ENCODE measurements at regions not wholly inside any gene's neighbourhood (a gene's known extent, or its start where the extent isn't known, plus 50 kb on each side); places are given as distances from the start of the nearest gene placed in this dataset.

DNA sequence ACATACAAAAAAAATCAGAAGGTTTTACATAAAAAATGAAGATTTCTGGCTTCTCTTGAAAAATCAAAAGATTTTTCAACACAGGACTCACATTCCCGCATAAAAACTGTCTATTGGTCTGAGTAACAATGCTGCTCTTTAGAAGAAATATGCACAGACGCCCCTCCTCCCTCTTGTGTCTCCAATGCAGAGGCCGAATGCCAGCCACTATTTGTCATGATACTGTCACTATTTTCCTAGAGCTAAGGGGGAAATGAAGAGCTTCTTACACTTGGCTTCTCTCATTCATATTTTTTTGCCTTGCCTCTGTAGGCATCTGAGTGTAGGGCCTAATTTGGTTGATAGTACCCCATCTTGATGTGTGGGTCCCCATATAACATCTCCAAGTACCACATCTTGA lies 98.0 kb downstream of the BBS10 start:
- peak; percentile 52 to 60 for DNase-seq (ENCODE audit: low spot score in 2 of 2)
- in situ Hi-C loops (cut with MboI; ENCODE audit: low sequenced_read_pairs), result no loop called here
- Histone ChIP-seq H3K36me3 (replicated peaks) (no peaks in the 10 kb centered on the region), H3K4me3 (no peak overlapping the region), H3K4me1 (peaks cover 17% of the 10 kb centered on the region), H3K27me3 (ENCODE audit: low read depth) (peaks cover 14% of the 10 kb centered on the region), H3K9me3 (no peaks in the 10 kb centered on the region; the same call in 1 of the 2 replicates)

DNA sequence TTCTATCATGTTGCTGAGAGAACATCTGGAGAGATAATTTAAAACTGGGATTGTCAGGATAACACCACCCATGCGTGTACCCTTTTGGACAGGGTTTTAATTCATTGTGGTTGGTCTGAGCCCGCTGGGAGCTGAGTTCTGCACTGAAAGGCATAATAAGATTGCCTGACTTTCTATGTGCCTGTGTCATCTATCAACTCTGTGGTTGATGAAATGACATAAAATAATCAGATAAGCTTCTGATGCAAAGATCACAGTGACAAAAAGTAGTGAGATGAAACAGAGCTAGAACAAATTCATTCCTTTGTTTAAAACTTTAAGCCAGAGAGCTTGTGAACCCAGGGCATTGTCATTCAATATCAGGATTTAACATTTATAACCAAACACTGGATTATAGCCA lies 98.7 kb downstream of the BBS10 start:
- Histone ChIP-seq H3K4me1 (peaks cover 17% of the 10 kb centered on the region), H3K36me3 (replicated peaks) (no peaks in the 10 kb centered on the region), H3K27me3 (ENCODE audit: low read depth) (peaks cover 10% of the 10 kb centered on the region), H3K9me3 (no peaks in the 10 kb centered on the region; the same call in 1 of the 2 replicates), H3K4me3 (no peak overlapping the region)
- peak; percentile 69 to 95 for DNase-seq (ENCODE audit: low spot score in 2 of 2)
- in situ Hi-C loops (cut with MboI; ENCODE audit: low sequenced_read_pairs), result no loop called here

DNA sequence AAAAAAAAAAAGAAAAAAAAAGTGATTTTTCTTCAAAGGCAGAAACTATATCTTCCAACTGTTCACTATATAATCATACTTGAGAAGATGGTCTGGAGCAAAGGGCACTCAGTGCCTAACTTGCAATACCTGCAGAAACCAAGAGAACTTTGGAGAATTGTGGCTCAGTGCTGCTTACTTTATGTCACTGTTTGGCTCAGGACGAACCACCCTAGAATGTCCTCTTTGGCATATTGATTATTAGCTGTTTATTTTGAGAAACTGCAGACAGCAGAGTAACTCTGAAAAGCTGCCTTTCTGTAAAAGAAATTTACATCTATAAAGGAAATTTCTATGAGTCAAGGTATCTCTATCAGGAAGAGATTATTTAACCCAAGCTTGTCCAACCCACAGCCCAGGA lies 100.2 kb downstream of the BBS10 start:
- no peaks in the 10 kb centered on the region for H3K9me3 ChIP-seq
- no peak for DNase-seq (ENCODE audit: low spot score in 2 of 2)
- H3K4me3 ChIP-seq, result no peak overlapping the region
- peaks cover 17% of the 10 kb centered on the region for H3K4me1 ChIP-seq
- H3K27me3 ChIP-seq (ENCODE audit: low read depth), result peaks cover 10% of the 10 kb centered on the region
- in situ Hi-C loops (cut with MboI; ENCODE audit: low sequenced_read_pairs), result no loop called here
- no peaks in the 10 kb centered on the region for H3K36me3 ChIP-seq (replicated peaks)

DNA sequence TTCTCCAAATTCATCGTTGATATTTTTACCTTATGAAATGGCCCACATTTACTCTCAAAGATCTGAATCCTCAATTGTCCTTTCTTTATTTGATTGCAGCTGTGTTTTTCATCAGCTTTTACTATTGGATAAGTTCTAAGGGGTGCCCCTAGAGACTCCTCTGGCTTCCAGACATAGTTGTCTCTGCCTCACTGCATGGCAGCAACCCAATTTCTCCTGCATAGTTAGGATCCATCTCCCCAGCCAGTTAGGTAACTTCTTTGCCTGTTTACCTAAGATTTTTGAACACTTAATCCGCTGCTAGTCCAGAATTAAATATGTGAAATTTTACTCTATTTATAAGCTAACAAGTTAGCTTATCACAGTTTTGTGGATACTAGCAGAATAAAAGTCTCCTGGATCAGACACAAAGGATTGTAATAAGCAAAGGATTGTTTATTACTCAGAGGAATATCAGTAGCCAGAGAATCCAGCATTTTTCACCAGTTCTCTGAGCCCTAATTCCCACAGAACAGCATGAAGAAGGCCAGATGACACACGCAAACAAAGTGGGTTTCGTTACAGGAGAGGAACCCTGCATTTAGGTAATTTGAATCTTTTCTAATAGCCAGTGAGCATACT lies 101.1 kb downstream of the BBS10 start:
- peaks cover 17% of the 10 kb centered on the region for H3K4me1 ChIP-seq
- no peaks in the 10 kb centered on the region for H3K36me3 ChIP-seq (replicated peaks)
- in situ Hi-C loops (cut with MboI; ENCODE audit: low sequenced_read_pairs), result no loop called here
- DNase-seq (ENCODE audit: low spot score in 2 of 2), result no peak
- H3K9me3 ChIP-seq, result no peaks in the 10 kb centered on the region
- peaks cover 10% of the 10 kb centered on the region for H3K27me3 ChIP-seq (ENCODE audit: low read depth)
- H3K4me3 ChIP-seq, result no peak overlapping the region

DNA sequence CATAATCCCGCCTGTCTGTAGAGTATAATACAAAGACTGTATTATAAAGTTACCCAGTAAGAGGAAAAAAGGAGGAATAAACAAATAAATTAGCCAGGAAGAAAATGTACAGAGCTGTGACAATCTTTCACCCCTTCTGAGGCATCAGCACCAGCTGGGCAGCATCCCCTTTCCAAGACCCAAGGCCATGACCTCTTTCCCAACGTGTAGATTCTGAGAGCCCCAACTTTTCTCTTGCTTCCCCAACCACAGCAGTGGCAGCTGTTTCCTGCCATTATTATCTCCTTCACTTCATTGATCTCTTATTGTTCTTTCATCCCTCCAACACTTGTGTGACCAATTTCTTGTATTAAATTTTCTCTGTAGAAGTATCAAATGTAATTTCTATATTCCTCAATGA lies 101.6 kb downstream of the BBS10 start:
- H3K4me1 ChIP-seq, result peaks cover 17% of the 10 kb centered on the region
- peaks cover 10% of the 10 kb centered on the region for H3K27me3 ChIP-seq (ENCODE audit: low read depth)
- DNase-seq (ENCODE audit: low spot score in 2 of 2), result no peak
- no peak overlapping the region for H3K4me3 ChIP-seq
- no peaks in the 10 kb centered on the region for H3K36me3 ChIP-seq (replicated peaks)
- H3K9me3 ChIP-seq, result no peaks in the 10 kb centered on the region
- in situ Hi-C loops (cut with MboI; ENCODE audit: low sequenced_read_pairs), result no loop called here

DNA sequence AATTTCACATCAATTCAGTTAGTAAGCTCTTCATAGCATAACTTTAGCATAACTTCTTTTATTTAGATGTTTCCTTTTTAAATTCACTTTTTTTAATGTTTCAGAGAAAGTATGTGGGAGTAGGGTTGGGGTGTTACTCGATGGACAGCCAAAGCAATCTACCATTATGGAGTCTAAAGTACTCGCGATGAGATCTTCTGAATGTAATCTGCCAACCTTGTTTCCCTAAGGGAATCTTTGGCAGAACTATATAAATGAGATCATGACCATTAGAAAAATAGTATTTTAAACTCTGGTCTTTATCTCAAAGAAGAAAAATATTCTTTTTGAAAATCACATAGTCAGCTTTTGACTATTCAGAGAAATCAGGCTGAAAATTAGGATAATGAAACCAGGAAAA lies 103.9 kb downstream of the BBS10 start:
- no peak for DNase-seq (ENCODE audit: low spot score in 2 of 2)
- no peaks in the 10 kb centered on the region for H3K36me3 ChIP-seq (replicated peaks)
- no peak overlapping the region for H3K4me3 ChIP-seq
- no peaks in the 10 kb centered on the region for H3K9me3 ChIP-seq
- H3K4me1 ChIP-seq, result peaks cover 10% of the 10 kb centered on the region
- in situ Hi-C loops (cut with MboI; ENCODE audit: low sequenced_read_pairs), result no loop called here
- H3K27me3 ChIP-seq (ENCODE audit: low read depth), result peaks cover 10% of the 10 kb centered on the region

DNA sequence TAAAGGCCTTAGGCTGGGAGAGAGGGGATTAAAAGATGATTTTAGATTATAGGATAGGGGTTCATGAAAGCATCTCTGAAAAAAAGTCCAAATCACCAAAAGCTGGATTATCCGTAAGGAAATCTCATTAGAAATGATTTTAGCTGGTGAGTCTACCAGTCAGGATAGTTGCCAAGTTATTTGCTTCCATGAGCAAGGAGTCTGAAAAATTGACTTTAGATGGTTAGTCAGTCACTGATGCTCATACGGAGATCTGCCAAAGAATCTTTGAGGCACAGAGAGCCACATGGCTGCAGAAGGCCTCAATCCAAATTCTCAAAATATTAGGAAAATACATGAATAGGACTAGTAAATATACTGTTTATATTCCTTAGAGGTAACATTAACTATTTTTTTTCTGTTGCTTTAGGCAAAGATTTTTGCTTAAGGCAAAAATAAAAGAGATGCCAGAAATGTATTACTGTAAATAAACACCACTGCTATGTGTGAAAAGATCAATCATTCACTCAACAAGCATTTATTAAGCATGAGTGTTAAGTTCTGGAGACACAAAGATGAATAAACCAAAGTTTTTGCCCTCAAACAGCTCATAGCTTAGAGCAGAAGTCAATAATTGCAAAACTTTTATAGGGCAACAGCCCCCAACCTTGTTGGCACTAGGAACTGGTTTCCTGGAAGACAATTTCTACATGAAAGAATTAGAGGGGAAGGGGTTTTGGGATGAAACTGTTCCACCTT lies 105.2 kb downstream of the BBS10 start:
- DNase-seq (ENCODE audit: low spot score in 2 of 2), result no peak
- Histone ChIP-seq H3K9me3 (no peaks in the 10 kb centered on the region), H3K4me3 (no peak overlapping the region), H3K27me3 (ENCODE audit: low read depth) (peaks cover 10% of the 10 kb centered on the region), H3K4me1 (no peaks in the 10 kb centered on the region), H3K36me3 (replicated peaks) (no peaks in the 10 kb centered on the region)
- in situ Hi-C loops (cut with MboI; ENCODE audit: low sequenced_read_pairs), result no loop called here

DNA sequence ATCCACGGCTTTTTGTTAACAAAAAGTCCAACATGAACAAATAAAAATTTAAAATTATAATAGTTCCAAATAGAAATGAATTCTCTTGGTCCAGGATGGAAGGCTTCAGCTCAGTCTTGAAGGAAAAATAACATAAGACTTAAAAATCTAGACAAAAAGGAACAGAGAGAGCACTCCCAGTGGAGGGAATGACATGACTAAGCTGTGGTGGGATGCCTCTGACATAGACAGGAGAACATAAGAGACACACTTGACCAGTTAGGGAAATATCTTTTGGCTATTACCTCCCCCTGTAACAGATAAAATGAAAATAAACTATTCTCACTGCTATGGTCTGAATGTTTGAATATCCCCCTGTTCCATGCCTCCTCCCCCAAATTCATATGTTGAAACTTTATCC lies 106.8 kb downstream of the BBS10 start:
- peaks cover 6% of the 10 kb centered on the region; the same call in 1 of the 2 replicates for H3K27me3 ChIP-seq (ENCODE audit: low read depth)
- no peaks in the 10 kb centered on the region for H3K9me3 ChIP-seq
- no peaks in the 10 kb centered on the region for H3K4me1 ChIP-seq
- no peaks in the 10 kb centered on the region for H3K36me3 ChIP-seq (replicated peaks)
- H3K4me3 ChIP-seq, result no peak overlapping the region
- no peak for DNase-seq (ENCODE audit: low spot score in 2 of 2)
- in situ Hi-C loops (cut with MboI; ENCODE audit: low sequenced_read_pairs), result no loop called here

DNA sequence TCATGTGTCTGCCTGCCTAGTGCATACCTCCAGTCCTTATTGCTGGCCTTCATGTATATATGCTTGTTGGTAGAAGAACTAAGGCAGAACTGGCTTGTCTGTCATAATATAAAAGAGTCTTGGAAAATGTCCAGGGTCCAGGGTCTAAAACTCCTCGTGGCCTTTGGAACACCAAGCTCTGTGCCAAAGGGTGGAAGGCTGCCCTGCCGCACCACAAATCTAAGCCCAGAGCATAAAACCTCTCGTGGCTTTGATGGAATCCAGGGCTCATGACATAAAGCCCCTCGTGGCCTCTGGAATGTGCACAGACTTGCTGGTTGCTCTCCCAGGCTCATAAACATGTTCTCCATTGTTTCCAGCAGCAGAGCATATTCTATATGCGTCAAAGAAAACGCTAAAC lies 107.9 kb downstream of the BBS10 start:
- no peaks in the 10 kb centered on the region for H3K9me3 ChIP-seq
- no peaks in the 10 kb centered on the region for H3K4me1 ChIP-seq
- no peaks in the 10 kb centered on the region; the same call in 1 of the 2 replicates for H3K27me3 ChIP-seq (ENCODE audit: low read depth)
- no peak for DNase-seq (ENCODE audit: low spot score in 2 of 2)
- no peaks in the 10 kb centered on the region for H3K36me3 ChIP-seq (replicated peaks)
- in situ Hi-C loops (cut with MboI; ENCODE audit: low sequenced_read_pairs), result no loop called here
- H3K4me3 ChIP-seq, result no peak overlapping the region

DNA sequence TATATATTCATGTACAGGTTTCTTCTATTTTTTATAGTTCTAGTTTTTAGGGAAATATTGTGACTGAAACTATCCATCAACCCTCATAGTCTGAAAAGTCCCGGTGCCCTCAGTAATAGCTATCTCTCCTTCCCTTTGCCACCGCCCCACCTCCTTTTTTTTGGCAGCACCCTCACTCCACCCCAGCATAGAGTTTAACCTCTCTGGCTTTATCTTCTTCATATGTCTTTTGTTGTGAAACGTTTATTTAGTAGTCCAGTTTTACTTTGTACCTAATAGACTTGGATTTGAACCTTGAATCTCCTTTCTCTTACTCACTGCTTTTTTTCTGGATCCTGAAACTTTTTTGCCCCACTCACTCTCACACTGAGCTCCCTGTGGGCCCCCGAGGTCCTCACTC lies 109.5 kb downstream of the BBS10 start:
- Histone ChIP-seq H3K4me1 (no peaks in the 10 kb centered on the region), H3K9me3 (no peaks in the 10 kb centered on the region), H3K27me3 (ENCODE audit: low read depth) (no peaks in the 10 kb centered on the region), H3K36me3 (replicated peaks) (no peaks in the 10 kb centered on the region), H3K4me3 (no peak overlapping the region)
- in situ Hi-C loops (cut with MboI; ENCODE audit: low sequenced_read_pairs), result no loop called here
- DNase-seq (ENCODE audit: low spot score in 2 of 2), result no peak

DNA sequence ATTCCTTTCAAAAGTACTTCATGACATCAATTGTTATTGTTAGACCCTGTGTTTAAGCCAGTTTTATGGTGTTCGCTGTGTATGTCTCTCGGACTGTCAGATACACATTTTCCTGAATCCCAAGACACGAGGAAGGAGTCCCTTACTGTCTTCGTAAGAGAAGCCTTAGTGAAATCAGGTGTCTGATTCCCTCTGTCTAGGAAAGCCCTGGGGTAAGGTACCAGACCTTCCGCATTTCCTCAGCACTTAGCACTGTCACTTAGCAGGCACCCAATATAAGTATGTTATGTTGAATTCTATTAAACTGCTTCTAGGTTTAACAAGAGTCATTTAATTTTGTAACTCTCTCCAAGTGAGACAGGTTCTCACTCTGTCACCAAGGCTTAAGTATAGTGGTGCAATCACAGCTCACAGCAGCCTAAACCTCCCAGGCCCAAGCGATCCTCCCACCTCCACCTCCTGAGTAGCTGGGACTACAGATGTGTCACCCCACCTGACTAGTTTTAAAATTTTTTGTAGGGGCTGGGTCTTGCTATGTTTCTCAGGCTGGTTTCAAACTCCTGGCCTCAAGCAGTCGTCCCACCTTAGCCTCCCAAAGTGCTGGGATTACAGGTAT lies 111.0 kb downstream of the BBS10 start:
- Histone ChIP-seq H3K27me3 (ENCODE audit: low read depth) (no peaks in the 10 kb centered on the region), H3K4me1 (no peaks in the 10 kb centered on the region), H3K36me3 (replicated peaks) (no peaks in the 10 kb centered on the region), H3K4me3 (no peak overlapping the region), H3K9me3 (no peaks in the 10 kb centered on the region)
- DNase-seq (ENCODE audit: low spot score in 2 of 2), result no peak
- in situ Hi-C loops (cut with MboI; ENCODE audit: low sequenced_read_pairs), result no loop called here

DNA sequence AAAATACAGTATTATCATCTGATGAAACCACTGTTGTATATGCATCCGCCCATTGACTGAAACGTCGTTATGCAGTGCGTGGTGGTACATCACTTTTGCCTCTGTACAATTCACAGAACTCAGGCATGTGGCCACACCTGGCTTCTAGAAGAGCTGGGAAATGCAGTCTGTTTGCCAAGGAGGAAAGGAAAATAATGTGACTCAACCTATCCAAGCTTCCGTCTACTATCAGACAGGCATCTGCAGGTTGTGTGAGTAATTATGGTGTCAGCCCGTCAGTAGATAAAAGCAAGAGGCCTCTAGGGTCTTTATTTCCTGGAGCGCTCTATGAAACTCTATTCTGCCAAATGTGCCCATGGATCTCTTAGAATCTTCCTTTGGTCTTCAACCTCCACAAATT lies 111.6 kb downstream of the BBS10 start:
- in situ Hi-C loops (cut with MboI; ENCODE audit: low sequenced_read_pairs), result no loop called here
- H3K36me3 ChIP-seq (replicated peaks), result no peaks in the 10 kb centered on the region
- H3K9me3 ChIP-seq, result no peaks in the 10 kb centered on the region
- no peaks in the 10 kb centered on the region for H3K27me3 ChIP-seq (ENCODE audit: low read depth)
- no peak overlapping the region for H3K4me3 ChIP-seq
- no peaks in the 10 kb centered on the region for H3K4me1 ChIP-seq
- DNase-seq (ENCODE audit: low spot score in 2 of 2), result no peak

DNA sequence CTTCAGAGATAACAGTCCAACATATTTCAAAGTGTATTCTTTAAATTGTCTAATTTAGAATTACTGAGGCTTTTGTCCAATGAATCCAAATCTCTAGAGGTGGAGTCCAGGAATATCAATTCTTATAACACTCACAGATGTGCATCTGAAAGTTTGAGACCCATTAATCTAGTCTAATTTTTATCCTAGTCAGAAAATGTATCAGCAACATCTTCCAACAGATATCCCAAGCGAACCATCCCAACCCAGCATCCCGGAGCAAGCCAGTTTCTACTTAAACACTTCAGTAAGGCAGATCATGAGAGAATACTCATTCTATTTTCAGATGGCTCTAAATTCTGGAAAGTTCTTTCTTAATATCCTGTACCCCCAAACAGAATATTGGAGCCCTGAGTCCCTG lies 113.5 kb downstream of the BBS10 start:
- Histone ChIP-seq H3K4me1 (no peaks in the 10 kb centered on the region), H3K9me3 (no peaks in the 10 kb centered on the region), H3K27me3 (ENCODE audit: low read depth) (no peaks in the 10 kb centered on the region), H3K4me3 (no peak overlapping the region), H3K36me3 (replicated peaks) (no peaks in the 10 kb centered on the region)
- in situ Hi-C loops (cut with MboI; ENCODE audit: low sequenced_read_pairs), result no loop called here
- DNase-seq (ENCODE audit: low spot score in 2 of 2), result no peak

DNA sequence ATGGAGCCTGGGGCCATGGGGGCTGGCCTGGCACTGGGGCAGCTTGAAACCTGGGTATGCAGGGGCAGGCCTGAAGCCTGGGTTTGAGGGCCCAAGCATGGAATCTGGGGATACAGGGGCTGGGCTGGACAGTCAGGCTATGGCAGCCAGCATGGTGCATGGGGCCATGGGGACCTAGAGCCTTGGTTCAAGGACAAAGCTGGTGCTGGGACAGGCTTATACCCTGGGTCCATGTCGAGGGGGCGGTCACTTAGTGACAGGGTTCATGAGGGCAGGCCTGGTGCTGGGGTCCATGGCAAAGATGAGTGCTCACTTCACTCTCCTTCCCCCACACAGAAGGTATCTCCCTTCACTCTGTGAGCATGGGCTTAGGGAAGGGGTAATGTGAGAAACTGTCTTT lies 116.2 kb downstream of the BBS10 start:
- Histone ChIP-seq H3K36me3 (replicated peaks) (no peaks in the 10 kb centered on the region), H3K4me1 (no peaks in the 10 kb centered on the region), H3K27me3 (ENCODE audit: low read depth) (peaks cover 5% of the 10 kb centered on the region; the same call in 1 of the 2 replicates), H3K9me3 (no peaks in the 10 kb centered on the region), H3K4me3 (no peak overlapping the region)
- no peak for DNase-seq (ENCODE audit: low spot score in 2 of 2)
- in situ Hi-C loops (cut with MboI; ENCODE audit: low sequenced_read_pairs), result no loop called here
